Activated T-cell treated with anti-CD3 and anti-CD28 coated beads, Interleukin-2, amount 50 U/mL, for 72 hours (primary cell): ENCODE measurements at regions not wholly inside any gene's neighbourhood (a gene's known extent, or its start where the extent isn't known, plus 50 kb on each side); places are given as distances from the start of the nearest gene placed in this dataset.
A peak's percentile ranks its signal among the peaks of the same experiment; 100 is the strongest.

Source experiments
- ATAC-seq, 2 donors: fragments of 150-1000 bp; cut with Tn5 transposase; replicated peaks in 1 of 2; 2 replicates each; pipeline ENCODE4 v1.10.0; 2021; ENCODE audit warnings: moderate library complexity in 2 of 2, mild to moderate bottlenecking in 1 of 2
- DNase-seq, 2 donors: peaks; one replicate each; pipeline ENCODE4 v3.0.0; 2021 to 2022; ENCODE audit warnings: mixed read lengths in 1 of 2
- H3K27ac Mint-ChIP-seq: one replicate; pipeline ENCODE4 v1.8.0; 2022; ENCODE audit warnings: mild to moderate bottlenecking, moderate library complexity, mixed read lengths
- H3K27me3 Mint-ChIP-seq: one replicate; pipeline ENCODE4 v1.8.0; 2022; ENCODE audit warnings: low read depth, mixed read lengths
- H3K36me3 Mint-ChIP-seq, 2 donors: one replicate each; pipeline ENCODE4 v1.8.0; 2022; ENCODE audit warnings: mixed read lengths in 2 of 2, mild to moderate bottlenecking in 1 of 2; ENCODE audit not compliant: insufficient read depth in 2 of 2
- H3K4me1 Mint-ChIP-seq: one replicate; pipeline ENCODE4 v1.8.0; 2022; ENCODE audit warnings: low read depth, mixed read lengths
- H3K4me3 Mint-ChIP-seq, 2 donors: one replicate each; pipeline ENCODE4 v1.8.0; 2022; ENCODE audit warnings: mild to moderate bottlenecking in 2 of 2, mixed read lengths in 2 of 2, moderate library complexity in 2 of 2
- H3K9me3 Mint-ChIP-seq, 2 donors: one replicate each; pipeline ENCODE4 v1.8.0; 2022; ENCODE audit warnings: mixed read lengths in 2 of 2

DNA sequence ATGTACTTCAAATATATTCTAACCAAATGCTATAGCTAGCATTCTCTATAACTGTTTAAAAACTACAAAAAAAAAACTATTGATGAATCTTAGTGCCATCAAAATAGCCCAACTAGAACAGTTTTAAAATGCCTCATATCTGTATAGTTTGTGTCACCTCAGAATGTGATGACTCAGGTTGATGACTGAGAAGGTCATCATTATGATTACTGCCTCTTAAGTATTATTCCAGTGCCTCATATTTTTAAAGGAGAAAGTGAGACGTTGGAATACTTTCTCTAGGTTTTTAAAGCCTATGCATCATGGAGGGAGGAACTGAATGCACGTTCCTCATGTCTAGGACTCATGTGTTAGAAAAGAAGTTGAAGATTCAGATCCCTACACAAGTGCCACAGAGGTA, 88.2 kb downstream of the TMA16 start:
- no peaks in the 10 kb centered on the region for H3K27me3 Mint-ChIP-seq
- no peaks in the 10 kb centered on the region for H3K9me3 Mint-ChIP-seq
- no peak overlapping the region for H3K27ac Mint-ChIP-seq
- H3K36me3 Mint-ChIP-seq = no peaks in the 10 kb centered on the region
- no peaks in the 10 kb centered on the region for H3K4me1 Mint-ChIP-seq
- H3K4me3 Mint-ChIP-seq = no peak overlapping the region
- no peak for DNase-seq
- no peak for ATAC-seq

DNA sequence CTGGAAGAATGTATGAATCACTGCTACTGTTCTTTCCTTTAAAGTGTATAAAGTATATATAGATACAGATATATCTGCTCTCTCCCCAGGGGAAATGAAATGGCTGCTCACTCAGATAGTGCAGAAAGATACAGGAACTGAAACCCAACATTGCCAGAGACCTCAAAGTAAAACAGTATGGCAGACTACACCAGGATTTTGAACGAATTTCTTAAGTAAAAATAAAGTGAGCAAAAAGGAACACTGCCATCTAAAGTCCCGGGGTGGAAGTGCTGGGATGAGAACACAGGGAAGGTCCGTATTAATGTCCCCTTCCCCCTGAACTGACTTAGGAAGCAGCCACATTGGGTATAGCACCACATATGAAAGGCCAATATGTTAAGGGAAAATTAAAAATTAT, 93.4 kb downstream of the TMA16 start:
- H3K27ac Mint-ChIP-seq = no peak overlapping the region
- H3K4me1 Mint-ChIP-seq = no peaks in the 10 kb centered on the region
- H3K9me3 Mint-ChIP-seq = no peaks in the 10 kb centered on the region
- peaks cover 6% of the 10 kb centered on the region for H3K27me3 Mint-ChIP-seq
- ATAC-seq (no peak), DNase-seq (no peak)
- H3K36me3 Mint-ChIP-seq = no peaks in the 10 kb centered on the region
- no peak overlapping the region for H3K4me3 Mint-ChIP-seq

DNA sequence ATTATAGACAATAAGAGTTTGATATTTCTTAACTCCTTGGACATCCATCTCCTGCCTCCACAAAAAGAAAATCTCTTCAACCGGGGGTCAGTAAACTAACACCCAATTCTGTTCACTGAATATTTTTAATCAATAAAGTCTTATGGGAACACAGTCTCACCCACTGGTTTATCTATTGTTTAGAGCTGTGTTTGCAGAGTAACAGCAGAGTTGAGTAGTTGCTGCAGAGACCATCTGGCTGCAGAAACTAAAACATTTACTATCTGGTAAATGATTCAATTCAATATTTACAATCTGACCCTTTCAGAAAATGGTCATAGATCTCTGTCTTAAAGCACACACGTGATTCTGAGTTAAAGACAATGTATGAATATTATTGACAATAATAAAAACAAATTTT, 94.0 kb downstream of the TMA16 start:
- no peak overlapping the region for H3K4me3 Mint-ChIP-seq
- H3K27me3 Mint-ChIP-seq = peaks cover 6% of the 10 kb centered on the region
- ATAC-seq = no peak

DNA sequence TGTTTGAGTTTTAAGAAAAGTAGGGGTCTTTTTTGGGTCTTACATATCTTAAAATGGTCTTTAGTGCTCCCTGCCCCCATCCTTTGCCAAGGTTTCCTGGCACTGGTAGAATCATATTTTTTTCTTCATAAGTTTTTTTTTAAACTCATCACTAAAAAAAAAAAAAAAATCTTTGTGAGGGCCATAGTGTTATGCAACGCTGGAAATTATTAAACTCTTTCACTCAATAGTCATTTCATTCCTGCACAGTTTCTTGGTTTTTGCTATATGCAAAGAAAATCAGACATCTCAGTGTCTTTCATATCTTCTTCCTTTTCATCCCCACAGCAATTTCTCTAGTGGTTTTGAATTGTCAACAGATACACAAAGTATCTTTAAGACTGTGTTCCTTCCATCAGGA, 95.6 kb downstream of the TMA16 start:
- no peak overlapping the region for H3K27ac Mint-ChIP-seq
- H3K27me3 Mint-ChIP-seq = peaks cover 6% of the 10 kb centered on the region
- no peak for DNase-seq
- H3K9me3 Mint-ChIP-seq = no peaks in the 10 kb centered on the region
- H3K4me3 Mint-ChIP-seq = no peak overlapping the region
- H3K4me1 Mint-ChIP-seq = no peaks in the 10 kb centered on the region
- no peak for ATAC-seq
- H3K36me3 Mint-ChIP-seq = no peaks in the 10 kb centered on the region

More for the DNA sequence above, 94.0 kb downstream of the TMA16 start:
- Mint-ChIP-seq H3K9me3 (no peaks in the 10 kb centered on the region), H3K27ac (no peak overlapping the region), H3K36me3 (no peaks in the 10 kb centered on the region), H3K4me1 (no peaks in the 10 kb centered on the region)
- DNase-seq = no peak

DNA sequence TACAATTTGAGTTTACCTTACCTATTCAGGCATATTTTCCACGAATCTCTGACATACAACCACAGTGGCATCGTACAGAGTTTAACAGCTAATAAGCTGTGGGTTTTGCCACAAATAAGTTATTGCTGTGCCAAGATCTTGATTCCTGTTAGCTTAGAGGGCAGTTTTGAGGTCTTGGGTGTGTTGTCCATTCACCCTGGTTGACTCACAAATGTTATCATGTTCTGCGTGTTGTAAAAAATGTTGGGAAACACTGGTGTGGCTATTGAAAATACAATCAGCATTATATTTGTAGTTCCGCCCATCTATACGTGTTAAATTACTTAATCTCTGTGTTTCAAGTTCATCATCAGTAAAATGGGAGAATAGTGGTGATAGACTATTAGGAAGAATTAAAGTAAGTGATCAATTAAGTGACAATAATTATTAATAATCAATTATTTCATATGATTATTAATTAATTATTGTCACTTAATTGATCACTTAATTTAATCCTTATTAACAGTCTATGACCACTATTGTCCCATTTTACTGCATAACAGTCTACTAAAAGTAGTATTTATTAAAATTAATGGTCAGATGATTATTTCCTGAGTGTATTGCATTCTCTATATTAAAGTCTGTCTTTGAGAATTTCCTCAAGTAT, 96.3 kb downstream of the TMA16 start:
- Mint-ChIP-seq H3K4me1 (no peaks in the 10 kb centered on the region), H3K27ac (no peak overlapping the region), H3K27me3 (peaks cover 6% of the 10 kb centered on the region), H3K4me3 (no peak overlapping the region), H3K36me3 (no peaks in the 10 kb centered on the region), H3K9me3 (no peaks in the 10 kb centered on the region)
- no peak for DNase-seq
- no peak for ATAC-seq

DNA sequence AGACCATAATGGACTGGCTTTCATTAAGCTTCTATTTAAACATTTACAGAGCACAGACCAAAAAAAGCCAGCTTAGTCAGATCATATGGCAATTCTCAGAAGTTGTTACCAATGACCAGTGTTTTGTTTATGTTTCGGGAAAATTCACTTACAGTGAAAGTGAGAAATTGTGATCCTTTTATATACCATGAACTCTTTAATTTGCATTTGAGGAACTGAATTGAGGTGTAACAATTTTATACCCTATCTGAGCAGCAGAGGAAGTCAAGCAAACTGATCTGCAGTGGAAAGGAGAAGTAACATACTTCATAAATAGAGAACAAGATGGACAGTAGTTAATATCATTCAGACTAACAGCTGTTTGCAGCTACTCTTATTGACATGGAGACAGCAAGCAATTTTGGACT, 97.1 kb downstream of the TMA16 start:
- Mint-ChIP-seq H3K4me3 (no peak overlapping the region), H3K4me1 (no peaks in the 10 kb centered on the region), H3K9me3 (no peaks in the 10 kb centered on the region), H3K36me3 (no peaks in the 10 kb centered on the region), H3K27ac (no peak overlapping the region), H3K27me3 (peaks cover 6% of the 10 kb centered on the region)
- no peak for ATAC-seq
- no peak for DNase-seq

DNA sequence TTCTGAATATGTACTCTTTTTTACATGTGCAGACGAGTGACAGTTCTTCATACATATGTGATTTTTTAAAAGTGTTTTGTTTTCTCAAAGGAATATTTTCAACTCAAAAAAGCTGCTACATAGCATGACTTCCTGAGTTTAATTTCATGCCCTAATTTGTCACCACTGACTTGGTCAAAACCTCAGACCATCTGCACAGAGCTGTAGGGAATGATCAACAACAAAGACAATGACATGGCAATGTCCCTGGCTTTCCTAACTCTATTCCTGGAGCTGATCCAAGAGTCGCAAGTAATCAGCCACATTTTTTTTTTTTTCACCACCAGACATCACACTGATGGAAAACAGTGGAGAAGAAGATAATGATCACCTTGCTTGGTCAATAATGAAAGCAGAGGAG, 97.7 kb downstream of the TMA16 start:
- H3K27ac Mint-ChIP-seq = no peak overlapping the region
- H3K27me3 Mint-ChIP-seq = peaks cover 6% of the 10 kb centered on the region
- no peak for ATAC-seq

DNA sequence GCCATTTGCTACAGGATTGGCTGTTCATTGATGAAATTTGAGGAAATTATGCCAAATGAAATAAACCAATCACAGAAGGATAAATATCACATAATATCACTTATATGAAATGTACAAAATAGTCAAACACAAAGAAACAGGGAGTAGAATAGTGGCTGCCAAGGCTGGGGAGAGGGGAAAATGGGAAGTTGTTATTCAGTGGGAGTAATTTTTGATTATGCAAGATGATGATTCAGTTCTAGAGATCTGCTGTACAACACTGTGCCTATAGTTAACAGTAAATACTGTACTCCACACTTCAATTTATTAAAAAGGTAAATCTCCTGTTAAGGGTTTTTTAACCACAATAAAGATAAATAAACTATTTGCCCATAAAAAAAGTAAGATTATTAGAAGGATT, 101.1 kb downstream of the TMA16 start:
- H3K9me3 Mint-ChIP-seq = no peaks in the 10 kb centered on the region
- ATAC-seq (no peak), DNase-seq (no peak)
- no peak overlapping the region for H3K4me3 Mint-ChIP-seq
- H3K27ac Mint-ChIP-seq = no peak overlapping the region
- peaks cover 6% of the 10 kb centered on the region for H3K27me3 Mint-ChIP-seq
- H3K36me3 Mint-ChIP-seq = no peaks in the 10 kb centered on the region
- no peaks in the 10 kb centered on the region for H3K4me1 Mint-ChIP-seq

More for the DNA sequence above, 97.7 kb downstream of the TMA16 start:
- Mint-ChIP-seq H3K9me3 (no peaks in the 10 kb centered on the region), H3K4me1 (no peaks in the 10 kb centered on the region), H3K4me3 (no peak overlapping the region), H3K36me3 (no peaks in the 10 kb centered on the region)
- no peak for DNase-seq

DNA sequence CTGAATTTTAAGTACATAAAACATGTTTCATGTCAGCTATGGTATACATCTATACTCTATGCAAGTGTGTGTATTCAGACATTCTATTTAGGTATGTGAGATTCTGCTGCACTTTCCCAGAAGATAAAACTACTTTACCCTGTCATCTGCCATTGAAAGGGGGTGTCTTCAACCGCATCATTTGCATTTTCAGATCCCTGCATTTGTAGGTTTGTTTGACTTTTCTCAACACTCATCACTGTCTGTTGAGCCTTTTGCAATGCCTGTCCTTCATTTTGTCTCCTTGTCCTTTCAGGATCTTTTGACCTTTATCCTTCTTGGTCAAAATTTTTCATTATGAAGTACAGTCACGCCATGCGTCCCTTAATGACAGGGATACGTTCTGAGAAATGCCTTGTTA, 103.5 kb downstream of the TMA16 start:
- Mint-ChIP-seq H3K27me3 (no peaks in the 10 kb centered on the region), H3K4me3 (no peak overlapping the region), H3K4me1 (no peaks in the 10 kb centered on the region), H3K9me3 (no peaks in the 10 kb centered on the region), H3K27ac (no peak overlapping the region), H3K36me3 (no peaks in the 10 kb centered on the region)
- DNase-seq (no peak), ATAC-seq (no peak)

DNA sequence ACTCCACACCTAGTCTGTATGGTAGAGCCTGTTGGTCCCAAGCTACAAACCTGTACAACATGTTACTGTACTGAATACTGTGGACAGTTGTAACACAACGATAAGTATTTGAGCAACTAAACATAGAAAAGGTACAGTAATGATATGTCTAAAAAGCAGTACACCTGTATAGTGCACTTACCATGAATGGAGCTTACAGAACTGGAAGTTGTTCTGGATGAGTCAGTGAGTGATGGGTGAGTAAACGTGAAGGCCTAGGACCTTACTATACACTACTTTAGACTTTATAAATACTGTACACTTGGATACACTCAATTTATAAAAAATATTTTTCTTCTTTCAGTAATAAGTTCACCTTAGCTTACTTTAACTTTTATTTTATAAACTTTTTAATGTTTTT, 104.0 kb downstream of the TMA16 start:
- no peaks in the 10 kb centered on the region for H3K4me1 Mint-ChIP-seq
- no peak for DNase-seq
- H3K27ac Mint-ChIP-seq = no peak overlapping the region
- no peaks in the 10 kb centered on the region for H3K36me3 Mint-ChIP-seq
- no peak overlapping the region for H3K4me3 Mint-ChIP-seq
- no peak for ATAC-seq
- no peaks in the 10 kb centered on the region for H3K27me3 Mint-ChIP-seq
- H3K9me3 Mint-ChIP-seq = no peaks in the 10 kb centered on the region

DNA sequence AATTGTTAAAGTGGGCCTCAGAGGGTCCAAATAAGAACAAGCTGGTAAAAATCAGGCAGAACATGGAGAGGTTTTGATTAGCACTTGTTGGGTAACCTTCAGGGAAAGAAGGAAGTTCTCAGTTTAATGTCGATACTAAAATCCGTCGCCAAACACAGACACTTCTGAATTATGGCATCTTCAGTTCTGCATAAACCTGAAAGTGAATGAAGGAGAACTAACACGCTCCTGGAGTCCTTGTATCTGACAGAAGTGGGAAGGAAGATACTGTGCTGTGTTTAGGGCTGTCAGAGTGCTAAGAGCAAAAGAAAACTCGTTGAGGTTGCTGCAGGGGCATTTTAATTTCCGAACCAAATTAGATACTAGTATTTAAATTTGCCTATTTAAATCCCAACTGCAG, 106.2 kb downstream of the TMA16 start:
- no peak overlapping the region for H3K27ac Mint-ChIP-seq
- DNase-seq (no peak), ATAC-seq (no peak)
- H3K4me1 Mint-ChIP-seq = no peaks in the 10 kb centered on the region
- H3K27me3 Mint-ChIP-seq = peaks cover 7% of the 10 kb centered on the region
- H3K4me3 Mint-ChIP-seq = no peak overlapping the region
- no peaks in the 10 kb centered on the region for H3K36me3 Mint-ChIP-seq
- H3K9me3 Mint-ChIP-seq = no peaks in the 10 kb centered on the region

DNA sequence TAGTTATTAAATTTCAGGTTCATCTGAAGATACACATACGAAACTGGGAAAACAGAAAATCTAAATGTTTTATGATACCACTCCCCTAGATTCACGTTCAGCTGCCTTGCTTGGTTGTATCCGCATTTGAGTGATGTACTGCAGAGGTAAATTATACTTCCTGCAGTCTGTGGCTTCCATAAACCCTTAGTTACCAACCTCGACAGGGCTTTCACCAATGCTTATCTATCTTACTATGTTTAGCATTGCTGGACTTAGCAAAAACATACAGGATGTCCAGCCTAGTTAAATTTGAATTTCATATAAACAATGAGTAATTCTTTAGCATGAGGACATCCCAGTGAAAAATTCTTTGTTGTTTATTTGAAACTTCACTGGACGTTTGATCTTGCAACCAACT, 108.8 kb downstream of the TMA16 start:
- ATAC-seq = no peak
- H3K27ac Mint-ChIP-seq = no peak overlapping the region
- no peaks in the 10 kb centered on the region for H3K9me3 Mint-ChIP-seq
- peaks cover 6% of the 10 kb centered on the region for H3K4me1 Mint-ChIP-seq
- no peak overlapping the region for H3K4me3 Mint-ChIP-seq
- no peak for DNase-seq
- H3K27me3 Mint-ChIP-seq = peaks cover 13% of the 10 kb centered on the region
- no peaks in the 10 kb centered on the region for H3K36me3 Mint-ChIP-seq

DNA sequence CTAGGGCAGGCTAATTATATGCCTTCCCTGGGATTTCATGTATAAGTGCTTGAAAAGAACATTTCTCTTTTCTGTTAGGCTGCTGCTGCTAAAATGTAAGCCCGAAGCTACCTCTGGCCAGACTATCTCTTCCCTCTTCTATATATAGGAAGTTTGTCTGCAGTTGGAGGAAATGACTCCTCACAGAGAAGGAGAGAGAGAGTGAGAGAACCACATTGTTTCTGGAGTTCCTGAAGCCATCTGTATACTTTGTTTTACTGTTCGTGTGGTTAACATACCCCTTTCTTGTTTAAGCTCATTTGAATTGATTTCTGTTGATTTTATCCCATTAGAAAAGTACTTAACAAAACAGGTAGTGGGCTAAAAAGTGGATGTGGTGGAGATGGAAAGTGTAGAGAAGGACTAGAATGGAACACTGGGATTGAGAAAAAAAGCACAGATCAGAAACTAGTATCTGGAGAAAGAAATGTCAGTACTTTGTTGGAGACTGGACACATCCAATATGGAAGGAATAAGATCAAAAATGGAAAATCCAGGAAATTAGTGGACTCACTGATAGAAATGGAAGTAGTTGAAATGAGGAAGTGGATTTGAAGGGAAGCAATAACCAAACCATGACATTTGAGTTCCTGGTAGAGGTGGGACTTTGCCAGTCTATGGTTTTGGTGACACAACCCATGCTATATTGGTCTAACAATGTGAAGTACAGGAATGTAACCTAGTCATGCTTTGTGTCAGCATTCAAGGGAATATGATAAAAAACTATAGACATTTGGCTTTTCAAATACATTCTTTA, 112.6 kb downstream of the TMA16 start:
- Mint-ChIP-seq H3K9me3 (no peaks in the 10 kb centered on the region), H3K36me3 (no peaks in the 10 kb centered on the region), H3K27ac (no peak overlapping the region), H3K27me3 (peaks cover 13% of the 10 kb centered on the region), H3K4me1 (peaks cover 6% of the 10 kb centered on the region), H3K4me3 (no peak overlapping the region)
- ATAC-seq = peak in 1 of 2 donors; percentile 33
- no peak for DNase-seq

DNA sequence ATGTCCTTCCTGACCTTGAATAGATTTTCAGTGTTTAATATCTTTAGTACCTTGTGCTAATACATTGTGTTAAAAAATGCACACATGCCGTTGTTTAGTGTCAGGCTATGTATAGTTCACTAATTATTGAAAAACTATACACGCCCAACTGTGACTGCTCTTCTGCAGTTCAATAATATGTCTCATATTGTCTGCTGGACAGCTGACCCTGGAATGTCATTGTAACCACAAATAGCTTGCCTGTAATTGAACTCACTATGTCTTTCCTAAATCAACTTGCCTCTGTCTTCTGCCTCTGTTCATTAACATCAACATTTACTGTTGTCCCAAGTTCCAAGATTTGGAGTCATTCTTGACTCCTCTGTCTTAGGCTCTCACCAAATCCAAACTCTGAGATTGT, 114.5 kb downstream of the TMA16 start:
- Mint-ChIP-seq H3K9me3 (no peaks in the 10 kb centered on the region), H3K4me1 (peaks cover 6% of the 10 kb centered on the region), H3K4me3 (no peak overlapping the region), H3K27ac (no peak overlapping the region), H3K27me3 (peaks cover 12% of the 10 kb centered on the region), H3K36me3 (no peaks in the 10 kb centered on the region)
- ATAC-seq = no peak
- no peak for DNase-seq
